ENCODE measurements at regions not wholly inside any gene's neighbourhood (a gene's known extent, or its start where the extent isn't known, plus 50 kb on each side); places are given as distances from the start of the nearest gene placed in this dataset.

DNA sequence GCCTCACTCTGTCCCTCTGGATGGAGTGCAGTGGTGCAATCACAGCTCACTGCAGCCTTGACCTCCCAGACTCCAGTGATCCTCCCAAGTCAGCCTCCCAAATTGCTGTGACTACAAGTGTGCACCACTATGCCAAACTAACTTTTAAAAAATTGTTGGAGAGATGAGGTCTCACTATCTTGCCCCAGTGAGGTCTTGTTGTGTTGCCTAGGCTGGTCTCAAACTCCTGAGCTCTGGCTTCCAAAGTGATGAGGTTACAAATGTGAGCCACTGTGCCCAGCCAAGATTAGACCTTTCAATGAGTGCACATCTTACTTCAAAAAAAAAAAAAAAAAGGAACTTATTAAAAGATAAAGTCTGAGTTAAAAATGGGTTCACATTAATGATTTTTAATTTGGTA, 1838.1 kb upstream of the DEFB115 start:
- no peak for DNase-seq
- no peak overlapping the region for H3K4me2 ChIP-seq (replicated peaks; ENCODE audit: extremely low read depth, low read length, poor library complexity, severe bottlenecking)
- no peaks in the 10 kb centered on the region for H3K4me1 ChIP-seq (ENCODE audit: control insufficient read depth in 1 of 2, insufficient read depth in 2 of 2, low read length in 2 of 2)
- Mint-ChIP-seq H3K4me3 (no peak overlapping the region), H3K4me1 (no peaks in the 10 kb centered on the region), H3K36me3 (no peaks in the 10 kb centered on the region), H3K27ac (no peak overlapping the region), H3K27me3 (ENCODE audit: low read depth in 3 of 3) (no peaks in the 10 kb centered on the region), H3K9me3 (peaks cover 0 to 39% (median 10%) of the 10 kb centered on the region in 7 donors)
- H3K27ac ChIP-seq (ENCODE audit: low read depth in 1 of 2, low read length in 2 of 2) = no peak overlapping the region
- intact Hi-C loops (cut with micrococcal nuclease) = no loop called here
- H4K20me1 ChIP-seq (ENCODE audit: insufficient read depth, low read length) = no peaks in the 10 kb centered on the region
- TF ChIP-seq, protein P1, sequence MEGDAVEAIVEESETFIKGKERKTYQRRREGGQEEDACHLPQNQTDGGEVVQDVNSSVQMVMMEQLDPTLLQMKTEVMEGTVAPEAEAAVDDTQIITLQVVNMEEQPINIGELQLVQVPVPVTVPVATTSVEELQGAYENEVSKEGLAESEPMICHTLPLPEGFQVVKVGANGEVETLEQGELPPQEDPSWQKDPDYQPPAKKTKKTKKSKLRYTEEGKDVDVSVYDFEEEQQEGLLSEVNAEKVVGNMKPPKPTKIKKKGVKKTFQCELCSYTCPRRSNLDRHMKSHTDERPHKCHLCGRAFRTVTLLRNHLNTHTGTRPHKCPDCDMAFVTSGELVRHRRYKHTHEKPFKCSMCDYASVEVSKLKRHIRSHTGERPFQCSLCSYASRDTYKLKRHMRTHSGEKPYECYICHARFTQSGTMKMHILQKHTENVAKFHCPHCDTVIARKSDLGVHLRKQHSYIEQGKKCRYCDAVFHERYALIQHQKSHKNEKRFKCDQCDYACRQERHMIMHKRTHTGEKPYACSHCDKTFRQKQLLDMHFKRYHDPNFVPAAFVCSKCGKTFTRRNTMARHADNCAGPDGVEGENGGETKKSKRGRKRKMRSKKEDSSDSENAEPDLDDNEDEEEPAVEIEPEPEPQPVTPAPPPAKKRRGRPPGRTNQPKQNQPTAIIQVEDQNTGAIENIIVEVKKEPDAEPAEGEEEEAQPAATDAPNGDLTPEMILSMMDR (IDR thresholded peaks at IDR 0.05) = no peak
- H3K27me3 ChIP-seq (ENCODE audit: control insufficient read depth in 2 of 2, insufficient read depth in 2 of 2, low read length in 2 of 2) = no peaks in the 10 kb centered on the region
- no peak overlapping the region for H3K9ac ChIP-seq (ENCODE audit: insufficient read depth, low read length, poor library complexity, severe bottlenecking)
- H3K4me3 ChIP-seq (replicated peaks in 1 of 3; ENCODE audit: low read depth in 2 of 3, low read length in 3 of 3) = no peak overlapping the region
- no peaks in the 10 kb centered on the region for H3K36me3 ChIP-seq (replicated peaks in 1 of 2; ENCODE audit: control insufficient read depth in 1 of 2, insufficient read depth in 2 of 2, low read length in 2 of 2)
- H2AFZ ChIP-seq (ENCODE audit: insufficient read depth, low read depth, low read length, poor library complexity, severe bottlenecking) = no peak overlapping the region
- H3K79me2 ChIP-seq (ENCODE audit: insufficient read depth, low read length) = no peaks in the 10 kb centered on the region
- H3K9me3 ChIP-seq (replicated peaks in 1 of 2; ENCODE audit: control insufficient read depth in 1 of 2, insufficient read depth in 1 of 2, low read length in 2 of 2) = peaks cover 4 to 7% of the 10 kb centered on the region in 2 donors

DNA sequence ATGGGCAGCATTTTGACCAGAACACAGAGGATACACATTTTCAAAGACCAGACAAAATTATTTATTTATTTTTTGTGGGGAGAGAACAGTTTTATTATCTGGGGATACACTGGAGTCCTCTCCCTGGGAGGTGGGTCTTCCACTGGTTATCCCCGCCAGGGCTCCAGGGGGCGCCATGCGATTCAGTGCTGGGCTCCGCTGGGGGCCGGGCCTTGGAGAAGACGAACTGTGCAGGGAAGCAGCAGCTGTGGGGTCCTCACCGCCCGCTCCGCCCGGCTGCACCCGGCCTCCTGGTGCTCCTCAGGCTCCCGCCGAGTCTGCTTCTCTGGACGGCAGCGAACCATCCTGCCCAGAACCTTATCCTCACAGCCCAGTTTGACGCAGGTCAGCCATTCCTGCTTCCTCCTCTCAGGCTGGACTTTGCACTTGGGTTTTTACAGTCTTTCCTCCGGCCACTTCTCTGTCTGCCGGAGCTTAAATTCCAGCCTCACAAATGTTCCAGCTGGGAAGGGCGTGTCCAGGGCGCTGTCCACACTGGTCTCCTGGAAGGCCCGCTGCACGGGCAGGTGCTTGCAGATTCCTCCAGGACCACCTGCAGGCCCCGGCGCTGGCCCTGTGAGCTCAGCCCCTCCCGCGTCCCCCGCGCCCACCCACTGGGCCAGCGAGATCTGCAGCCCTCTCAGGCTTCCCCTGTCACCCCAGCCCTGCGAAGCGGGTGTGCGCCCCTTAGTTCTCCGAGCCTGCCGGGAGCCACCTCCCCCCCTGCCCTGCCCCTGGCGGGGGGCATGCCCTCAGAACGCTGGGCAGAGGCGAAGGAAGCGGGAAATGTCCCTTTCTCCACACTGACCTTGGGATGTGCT, 1830.0 kb upstream of the DEFB115 start:
- Histone ChIP-seq H4K20me1 (ENCODE audit: insufficient read depth, low read length) (no peaks in the 10 kb centered on the region), H3K36me3 (replicated peaks in 1 of 2; ENCODE audit: control insufficient read depth in 1 of 2, insufficient read depth in 2 of 2, low read length in 2 of 2) (no peaks in the 10 kb centered on the region), H3K27ac (ENCODE audit: low read depth in 1 of 2, low read length in 2 of 2) (no peak overlapping the region), H3K9ac (ENCODE audit: insufficient read depth, low read length, poor library complexity, severe bottlenecking) (no peak overlapping the region), H3K27me3 (ENCODE audit: control insufficient read depth in 2 of 2, insufficient read depth in 2 of 2, low read length in 2 of 2) (no peaks in the 10 kb centered on the region), H3K4me2 (replicated peaks; ENCODE audit: extremely low read depth, low read length, poor library complexity, severe bottlenecking) (no peak overlapping the region), H3K79me2 (ENCODE audit: insufficient read depth, low read length) (no peaks in the 10 kb centered on the region), H3K4me3 (replicated peaks in 1 of 3; ENCODE audit: low read depth in 2 of 3, low read length in 3 of 3) (no peak overlapping the region), H3K4me1 (ENCODE audit: control insufficient read depth in 1 of 2, insufficient read depth in 2 of 2, low read length in 2 of 2) (no peaks in the 10 kb centered on the region), H2AFZ (ENCODE audit: insufficient read depth, low read depth, low read length, poor library complexity, severe bottlenecking) (no peak overlapping the region), H3K9me3 (replicated peaks in 1 of 2; ENCODE audit: control insufficient read depth in 1 of 2, insufficient read depth in 1 of 2, low read length in 2 of 2) (peaks cover 0 to 10% of the 10 kb centered on the region in 2 donors)
- no peaks in the 10 kb centered on the region for H3K36me3 Mint-ChIP-seq
- H3K9me3 Mint-ChIP-seq = peaks cover 0 to 12% (median 7%) of the 10 kb centered on the region in 7 donors
- no peak for DNase-seq
- H3K4me3 Mint-ChIP-seq = no peak overlapping the region
- H3K4me1 Mint-ChIP-seq = no peaks in the 10 kb centered on the region
- 45% methylated on average over 33 of the region's 38 CpGs for WGBS (ENCODE audit: insufficient coverage)
- TF ChIP-seq, protein P1 (IDR thresholded peaks at IDR 0.05) = no peak
- intact Hi-C loops (cut with micrococcal nuclease) = no loop called here
- peaks cover 0 to 47% (median 0%) of the 10 kb centered on the region in 3 donors for H3K27me3 Mint-ChIP-seq (ENCODE audit: low read depth in 3 of 3)
- no peak overlapping the region for H3K27ac Mint-ChIP-seq
